Urinary bladder (tissue), 3 donors: ENCODE measurements at regions not wholly inside any gene's neighbourhood (a gene's known extent, or its start where the extent isn't known, plus 50 kb on each side); places are given as distances from the start of the nearest gene placed in this dataset.
A peak's percentile ranks its signal among the peaks of the same experiment; 100 is the strongest.

Source experiments
- DNase-seq: peaks from one replicate; pipeline ENCODE4 v3.0.0-alpha.2; 2015; ENCODE audit errors: extremely low spot score
- H3K27ac ChIP-seq: one replicate; pipeline ENCODE4 v1.5.1; 2013; ENCODE audit warnings: low read depth, mild to moderate bottlenecking, moderate library complexity
- H3K36me3 ChIP-seq: one replicate; pipeline ENCODE4 v1.6.1; 2013; ENCODE audit warnings: mild to moderate bottlenecking, moderate library complexity; ENCODE audit not compliant: insufficient read depth
- H3K4me1 ChIP-seq: one replicate; pipeline ENCODE4 v1.6.1; 2013; ENCODE audit warnings: mild to moderate bottlenecking, moderate library complexity; ENCODE audit not compliant: insufficient read depth
- H3K4me3 ChIP-seq: one replicate; pipeline ENCODE4 v1.5.1; 2013; ENCODE audit warnings: low read depth, low read length
- WGBS: extraction: QIAGEN DNeasy Blood & Tissue Kit; methylation state at CpG from one replicate; pipeline ENCODE4 v1.1.7; 2013; 5-methylcytosine and 5-hydroxymethylcytosine counted together
- donor health status: healthy with polysubstance abuse.
- donor health status: healthy.

- Histone ChIP-seq H3K4me1 (no peaks in the 10 kb centered on the region), H3K36me3 (no peaks in the 10 kb centered on the region), H3K27ac (no peak overlapping the region), H3K4me3 (no peak overlapping the region)
- no peak for DNase-seq
- 99% methylated on average over 3 of the region's 3 CpGs for WGBS
These were observed 270.1 kb downstream of the TFCP2L1 start for GRCh38 chr2:121014876-121015275.

DNA sequence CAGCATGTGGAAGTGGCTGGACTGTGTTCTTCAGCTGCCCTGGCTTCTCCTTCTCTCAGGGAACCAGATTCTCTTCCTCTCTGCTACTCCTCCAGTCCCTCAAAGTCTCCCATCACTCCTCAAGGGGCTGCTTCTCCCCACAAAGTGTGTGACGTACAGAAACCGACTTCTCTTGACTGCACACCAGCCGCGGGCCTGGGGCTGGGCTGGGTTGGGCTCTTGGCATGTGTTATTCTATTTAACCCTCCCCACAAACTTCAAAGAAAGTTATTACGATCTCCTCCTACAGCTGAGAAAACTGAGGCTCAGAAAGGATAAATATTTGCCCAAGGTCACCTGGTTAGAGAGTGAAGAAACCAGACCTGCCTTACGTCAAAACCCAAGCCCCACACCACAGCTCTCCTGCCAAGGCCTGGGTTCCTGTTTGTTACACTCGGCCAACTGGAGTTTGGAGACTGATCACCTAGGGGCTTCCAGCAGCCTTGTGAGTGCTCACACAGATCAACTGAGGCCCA lies 269.0 kb downstream of the TFCP2L1 start:
- Histone ChIP-seq H3K36me3 (no peaks in the 10 kb centered on the region), H3K27ac (no peak overlapping the region), H3K4me3 (no peak overlapping the region), H3K4me1 (no peaks in the 10 kb centered on the region)
- 62% methylated on average over 7 of the region's 7 CpGs for WGBS
- DNase-seq, result no peak

- 68% methylated on average over 7 of the region's 7 CpGs for WGBS
- Histone ChIP-seq H3K4me1 (no peaks in the 10 kb centered on the region), H3K4me3 (no peak overlapping the region), H3K27ac (no peak overlapping the region), H3K36me3 (no peaks in the 10 kb centered on the region)
- DNase-seq, result no peak
These were observed 267.6 kb downstream of the TFCP2L1 start for GRCh38 chr2:121017396-121017795.

- no peak overlapping the region for H3K4me3 ChIP-seq
- peak; percentile 33 for DNase-seq
- H3K36me3 ChIP-seq, result no peaks in the 10 kb centered on the region
These were observed 266.6 kb downstream of the TFCP2L1 start for GRCh38 chr2:121018136-121019061.

GRCh38 chr2:121019071-121019470 lies 265.9 kb downstream of the TFCP2L1 start:
- no peaks in the 10 kb centered on the region for H3K36me3 ChIP-seq
- no peak overlapping the region for H3K4me3 ChIP-seq
- DNase-seq, result no peak
- H3K27ac ChIP-seq, result no peak overlapping the region
- WGBS, result 64% methylated on average over 12 of the region's 12 CpGs
- no peaks in the 10 kb centered on the region for H3K4me1 ChIP-seq

More at GRCh38 chr2:121018136-121019061, 266.6 kb downstream of the TFCP2L1 start:
- WGBS, result 64% methylated on average over 45 of the region's 45 CpGs
- no peaks in the 10 kb centered on the region for H3K4me1 ChIP-seq
- no peak overlapping the region for H3K27ac ChIP-seq

DNA sequence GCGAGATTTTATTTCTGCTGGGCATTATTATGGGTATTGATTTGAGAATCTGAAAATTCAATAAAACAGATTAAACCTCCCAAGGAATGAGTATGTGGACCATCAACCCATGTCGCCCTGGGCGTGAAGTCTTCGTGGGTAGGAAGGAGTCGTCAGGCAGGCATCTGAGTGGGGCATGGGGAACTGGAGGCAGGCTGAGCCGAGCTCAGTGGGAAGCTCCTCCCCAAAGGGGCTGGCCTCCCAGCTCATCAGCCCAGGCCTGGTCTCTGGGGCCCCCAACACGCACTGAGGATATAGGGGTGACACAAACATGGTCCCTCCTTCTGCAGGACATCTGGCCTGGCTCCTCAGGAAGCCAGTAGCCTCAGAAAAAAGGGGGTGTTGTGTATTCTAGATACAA lies 265.2 kb downstream of the TFCP2L1 start:
- no peak for DNase-seq
- H3K4me1 ChIP-seq, result no peaks in the 10 kb centered on the region
- 86% methylated on average over 7 of the region's 7 CpGs for WGBS
- no peak overlapping the region for H3K27ac ChIP-seq
- H3K36me3 ChIP-seq, result no peaks in the 10 kb centered on the region
- no peak overlapping the region for H3K4me3 ChIP-seq

- no peak for DNase-seq
- Histone ChIP-seq H3K27ac (no peak overlapping the region), H3K4me3 (no peak overlapping the region), H3K4me1 (no peaks in the 10 kb centered on the region), H3K36me3 (no peaks in the 10 kb centered on the region)
- 67% methylated on average over 7 of the region's 7 CpGs for WGBS
These were observed 263.3 kb downstream of the TFCP2L1 start for GRCh38 chr2:121021685-121022084.

DNA sequence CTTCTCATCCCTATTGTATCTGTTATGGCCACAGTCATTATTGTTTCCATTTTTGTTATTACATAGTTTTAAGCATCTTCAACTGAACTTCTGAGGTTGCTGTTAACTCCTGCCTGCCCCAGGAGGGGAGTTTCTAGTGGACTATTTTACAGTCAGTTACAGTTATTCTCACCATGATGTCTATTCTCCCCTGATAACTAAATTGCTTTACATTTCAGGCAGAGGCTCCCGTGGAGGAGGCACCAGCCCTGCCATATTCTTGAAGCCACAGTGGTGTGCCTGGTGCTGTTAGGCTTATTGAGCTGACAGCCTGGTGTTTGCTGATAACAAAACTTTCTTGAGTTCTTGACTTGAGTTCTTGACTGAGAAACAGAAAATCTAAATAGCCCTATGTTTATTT lies 256.4 kb downstream of the TFCP2L1 start:
- no peak overlapping the region for H3K4me3 ChIP-seq
- no peaks in the 10 kb centered on the region for H3K36me3 ChIP-seq
- 47% methylated on average over 1 of the region's 1 CpG for WGBS
- no peak for DNase-seq
- H3K27ac ChIP-seq, result no peak overlapping the region
- H3K4me1 ChIP-seq, result no peaks in the 10 kb centered on the region

DNA sequence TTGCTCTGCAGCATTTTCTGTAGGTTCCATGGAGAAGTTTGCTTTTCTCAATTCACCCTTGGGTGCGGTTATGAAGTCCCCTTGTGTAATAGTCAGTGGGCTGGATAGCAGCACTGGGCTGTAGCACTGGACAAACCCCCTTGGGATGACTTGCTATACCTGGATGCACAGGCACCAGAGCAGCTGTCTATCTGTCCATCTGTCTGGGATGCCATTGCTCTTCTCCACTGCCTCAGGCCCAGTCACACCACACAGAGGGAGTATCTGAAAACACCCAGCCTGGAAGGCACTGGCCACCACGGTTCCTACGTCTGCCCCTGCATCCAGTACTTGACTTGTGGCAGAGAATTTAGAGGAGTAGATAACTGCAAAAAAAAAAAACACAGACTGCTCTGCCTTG lies 254.5 kb downstream of the TFCP2L1 start:
- Histone ChIP-seq H3K36me3 (no peaks in the 10 kb centered on the region), H3K4me1 (no peaks in the 10 kb centered on the region), H3K4me3 (no peak overlapping the region), H3K27ac (no peak overlapping the region)
- WGBS, result 46% methylated on average over 3 of the region's 3 CpGs
- no peak for DNase-seq

- WGBS, result 94% methylated on average over 12 of the region's 12 CpGs
- DNase-seq, result no peak
- H3K36me3 ChIP-seq, result no peaks in the 10 kb centered on the region
- no peak overlapping the region for H3K4me3 ChIP-seq
- H3K27ac ChIP-seq, result no peak overlapping the region
- no peaks in the 10 kb centered on the region for H3K4me1 ChIP-seq
These were observed 253.2 kb downstream of the TFCP2L1 start for GRCh38 chr2:121031568-121032340.

DNA sequence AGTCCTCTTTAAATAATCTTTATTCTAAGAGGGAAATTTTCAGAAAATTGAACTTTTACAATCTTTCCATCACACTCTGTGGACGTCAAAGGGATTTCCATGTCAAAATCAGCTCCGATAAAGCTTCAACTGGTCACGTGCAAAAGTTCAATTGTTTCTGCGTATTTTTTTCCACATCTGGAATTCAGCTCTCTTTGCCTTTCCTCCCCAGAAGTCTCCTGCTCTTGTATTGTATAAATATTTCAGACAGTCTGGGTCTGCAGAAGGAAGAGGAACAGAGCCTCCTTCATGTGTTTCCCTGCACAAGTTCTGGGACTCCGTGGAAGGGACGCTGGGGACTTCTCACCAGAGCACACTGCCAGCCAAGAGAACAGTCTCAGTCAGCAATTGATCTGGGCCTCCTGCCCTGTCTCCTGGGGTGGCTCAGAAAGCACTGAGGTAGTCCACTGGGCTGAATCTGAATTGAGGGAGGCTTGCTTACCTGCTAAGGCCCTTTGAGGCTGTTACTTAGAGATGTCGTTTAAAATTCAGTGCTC lies 251.5 kb downstream of the TFCP2L1 start:
- DNase-seq, result no peak
- Histone ChIP-seq H3K4me1 (no peaks in the 10 kb centered on the region), H3K4me3 (no peak overlapping the region), H3K36me3 (no peaks in the 10 kb centered on the region), H3K27ac (no peak overlapping the region)
- 69% methylated on average over 7 of the region's 7 CpGs for WGBS

DNA sequence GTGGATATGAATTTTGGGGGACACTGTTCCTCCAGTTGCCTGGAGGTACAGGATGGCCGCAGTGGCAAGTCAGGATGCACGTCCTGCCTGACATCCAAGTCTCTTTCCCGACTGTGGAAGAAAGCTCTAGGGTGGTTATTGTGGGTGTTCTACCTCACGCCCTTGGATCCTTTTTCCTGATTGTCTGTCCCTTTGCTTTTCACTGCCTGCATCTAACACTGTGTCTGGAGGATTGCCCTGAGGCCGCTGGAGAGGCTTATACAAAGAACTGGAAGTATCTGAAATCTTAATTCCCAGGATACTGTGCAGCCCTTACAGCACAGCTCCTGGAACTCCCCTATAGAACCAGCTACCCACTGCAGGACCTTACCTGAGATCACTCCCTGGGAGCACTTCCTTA lies 250.5 kb downstream of the TFCP2L1 start:
- no peak overlapping the region for H3K27ac ChIP-seq
- DNase-seq, result no peak
- 86% methylated on average over 5 of the region's 5 CpGs for WGBS
- H3K36me3 ChIP-seq, result no peaks in the 10 kb centered on the region
- H3K4me3 ChIP-seq, result no peak overlapping the region
- no peaks in the 10 kb centered on the region for H3K4me1 ChIP-seq

GRCh38 chr2:121036226-121036692 lies 248.7 kb downstream of the TFCP2L1 start:
- no peaks in the 10 kb centered on the region for H3K36me3 ChIP-seq
- H3K4me1 ChIP-seq, result no peaks in the 10 kb centered on the region
- 82% methylated on average over 2 of the region's 2 CpGs for WGBS
- no peak overlapping the region for H3K4me3 ChIP-seq
- H3K27ac ChIP-seq, result no peak overlapping the region
- DNase-seq, result peak; percentile 59
